ENCODE measurements at regions not wholly inside any gene's neighbourhood (a gene's known extent, or its start where the extent isn't known, plus 50 kb on each side); places are given as distances from the start of the nearest gene placed in this dataset.

GRCh38 chr2:2639251-2640139, 308.4 kb upstream of the MYT1L start:
- no peaks in the 10 kb centered on the region for H3K4me1 ChIP-seq
- DNase-seq (no peak), ATAC-seq (no peak)
- H3K27ac ChIP-seq, result no peak overlapping the region
- intact Hi-C loops (cut with DNase I), result loop anchor here (5.0 kb wide), 1 partner anchor 42 kb away; no protein-coding TSS in a partner anchor
- H3K4me3 ChIP-seq, result no peak overlapping the region
- 54 to 55% methylated on average over 28 to 31 of the region's 31 CpGs for WGBS, 2 donors
- H3K9me3 ChIP-seq, result no peaks in the 10 kb centered on the region
- TF ChIP-seq POLR2A (IDR thresholded peaks at IDR 0.05) (no peak), CTCF (IDR thresholded peaks at IDR 0.05) (no peak)
- no peaks in the 10 kb centered on the region for H3K27me3 ChIP-seq
- H3K36me3 ChIP-seq (replicated peaks in 1 of 2; ENCODE audit: insufficient read depth in 1 of 2, low read depth in 2 of 2), result no peaks in the 10 kb centered on the region

- ATAC-seq (no peak), DNase-seq (no peak)
- Histone ChIP-seq H3K9me3 (no peaks in the 10 kb centered on the region), H3K27ac (no peak overlapping the region), H3K4me1 (no peaks in the 10 kb centered on the region), H3K4me3 (no peak overlapping the region), H3K27me3 (no peaks in the 10 kb centered on the region), H3K36me3 (replicated peaks in 1 of 2; ENCODE audit: insufficient read depth in 1 of 2, low read depth in 2 of 2) (no peaks in the 10 kb centered on the region)
- intact Hi-C loops (cut with DNase I), result no loop called here
- TF ChIP-seq CTCF (IDR thresholded peaks at IDR 0.05) (no peak), POLR2A (IDR thresholded peaks at IDR 0.05) (no peak)
- WGBS, 2 donors, result 33 to 43% methylated on average over 10 to 11 of the region's 11 CpGs
Observed at GRCh38 chr2:2638547-2639220, 307.6 kb upstream of the MYT1L start.

DNA sequence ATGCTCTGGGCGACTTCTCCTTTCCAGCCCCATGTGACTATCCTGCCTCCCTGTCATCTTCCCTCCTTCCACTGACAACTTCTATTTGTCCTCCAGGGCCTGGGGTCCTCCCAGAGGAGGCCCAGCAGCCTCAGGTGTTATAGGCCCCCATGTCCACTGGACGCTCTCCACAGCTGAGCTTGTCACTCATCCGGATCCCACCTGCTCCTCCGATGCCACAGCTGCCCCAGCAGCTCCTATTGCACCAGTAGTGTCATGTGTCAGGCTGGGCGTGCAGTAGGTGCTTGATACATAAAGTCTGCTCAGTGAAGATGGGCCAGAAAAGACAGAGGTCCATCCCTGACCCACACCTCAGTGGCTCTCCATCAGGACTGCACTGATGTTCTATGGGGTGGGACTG, 305.7 kb upstream of the MYT1L start:
- no peak for DNase-seq
- intact Hi-C loops (cut with DNase I), result no loop called here
- Histone ChIP-seq H3K9me3 (no peaks in the 10 kb centered on the region), H3K4me1 (no peaks in the 10 kb centered on the region), H3K4me3 (no peak overlapping the region), H3K27ac (no peak overlapping the region), H3K27me3 (no peaks in the 10 kb centered on the region), H3K36me3 (replicated peaks in 1 of 2; ENCODE audit: insufficient read depth in 1 of 2, low read depth in 2 of 2) (no peaks in the 10 kb centered on the region)
- ATAC-seq, result no peak
- no peak for TF ChIP-seq POLR2A (IDR thresholded peaks at IDR 0.05)
- no peak for TF ChIP-seq CTCF (IDR thresholded peaks at IDR 0.05)
- 50 to 74% methylated on average over 5 of the region's 5 CpGs for WGBS, 2 donors

DNA sequence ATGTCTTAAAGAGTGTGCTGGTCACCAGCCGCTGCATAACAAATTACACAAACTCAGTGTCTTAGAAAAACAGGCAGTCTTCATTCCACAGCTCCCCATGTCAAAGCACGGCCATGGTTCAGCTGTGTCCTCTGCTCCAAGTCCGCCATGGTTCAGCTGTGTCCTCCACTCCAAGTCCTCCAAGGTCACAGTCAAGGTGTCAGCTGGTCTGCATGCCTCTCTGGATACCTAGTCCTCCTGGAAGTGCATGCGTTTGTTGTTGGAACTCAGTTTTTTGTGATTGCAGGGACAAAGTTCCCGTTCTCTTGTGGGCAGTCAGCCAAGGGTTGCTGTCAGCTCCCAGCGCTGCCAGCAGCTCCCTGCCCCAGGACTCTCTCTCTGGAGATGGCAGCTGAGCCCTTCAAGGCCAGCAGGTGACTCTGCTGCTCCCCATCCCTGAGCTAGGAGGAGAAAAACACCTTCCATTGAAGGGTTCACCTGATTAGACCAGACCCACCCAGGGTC, 304.0 kb upstream of the MYT1L start:
- WGBS, 2 donors, result 56 to 71% methylated on average over 3 to 6 of the region's 6 CpGs
- Histone ChIP-seq H3K4me1 (no peaks in the 10 kb centered on the region), H3K27ac (no peak overlapping the region), H3K9me3 (no peaks in the 10 kb centered on the region), H3K36me3 (replicated peaks in 1 of 2; ENCODE audit: insufficient read depth in 1 of 2, low read depth in 2 of 2) (no peaks in the 10 kb centered on the region), H3K27me3 (no peaks in the 10 kb centered on the region), H3K4me3 (no peak overlapping the region)
- ATAC-seq, result no peak
- intact Hi-C loops (cut with DNase I), result no loop called here
- TF ChIP-seq CTCF (IDR thresholded peaks at IDR 0.05), result no peak
- no peak for TF ChIP-seq POLR2A (IDR thresholded peaks at IDR 0.05)
- DNase-seq, result no peak

Measured in body of pancreas (tissue), 4 donors.